Endothelial cell of umbilical vein (primary cell): ENCODE measurements at regions not wholly inside any gene's neighbourhood (a gene's known extent, or its start where the extent isn't known, plus 50 kb on each side); places are given as distances from the start of the nearest gene placed in this dataset.

Experiments
- BruUV-seq: library from RNA; stranded (reverse); fragments of 400-500 nt; replicated peaks from 2 replicates; lab custom pipeline; 2021; lab: Mats Ljungman, UMichigan
- CTCF ChIA-PET: fragments of 300-600, 350-600 bp; sonication (Branson Sonifier 250); formaldehyde crosslinking; loops from one replicate; lab custom pipeline; 2021; ENCODE audit warnings: antibody characterized with exemption, inconsistent platforms; lab: Charles Lee
- POLR2A ChIA-PET: fragments of 300-600, 350-600 bp; sonication (Branson Sonifier 250); formaldehyde crosslinking; loops from one replicate; lab custom pipeline; 2021; ENCODE audit warnings: antibody characterized with exemption, inconsistent platforms; lab: Charles Lee
- DNase-seq: peaks from one replicate; pipeline ENCODE4 v3.0.0-alpha.2; 2011; ENCODE audit warnings: low read depth, low spot score
- FAIRE-seq: peaks from 2 replicates; lab custom pipeline; 2011; peaks lifted over from hg19 to GRCh38; lab: Jason Lieb, UNC
- H2AFZ ChIP-seq: 2 replicates; pipeline ENCODE4 v1.6.0; 2012; ENCODE audit warnings: low read depth, low read length, control low read depth, inconsistent platforms
- H3K27ac ChIP-seq: 2 replicates; pipeline ENCODE4 v1.5.1; 2011; ENCODE audit warnings: low read depth, mild to moderate bottlenecking, control low read depth, low read length, moderate library complexity; ENCODE audit not compliant: insufficient read depth
- H3K27me3 ChIP-seq, 2 experiments: 2 replicates each; pipeline versions ENCODE4 v1.6.0 to v1.6.1; 2011; ENCODE audit warnings: low read length in 2 of 2, mixed read lengths in 1 of 2; ENCODE audit not compliant: control insufficient read depth in 2 of 2, insufficient read depth in 2 of 2
- H3K36me3 ChIP-seq, 2 experiments: 2 replicates in 1 of 2; 3 replicates in 1 of 2; pipeline ENCODE4 v1.5.1; 2011; ENCODE audit warnings: low read length in 2 of 2, mild to moderate bottlenecking in 1 of 2, moderate library complexity in 1 of 2; ENCODE audit not compliant: control insufficient read depth in 2 of 2, insufficient read depth in 2 of 2; ENCODE audit errors: extremely low read depth in 1 of 2
- H3K4me1 ChIP-seq: 3 replicates; pipeline ENCODE4 v1.5.1; 2011; ENCODE audit warnings: mild to moderate bottlenecking, low read length; ENCODE audit not compliant: control insufficient read depth, insufficient read depth; ENCODE audit errors: extremely low read depth
- H3K4me2 ChIP-seq: 2 replicates; pipeline ENCODE4 v1.6.1; 2011; ENCODE audit warnings: low read length, control low read depth, mixed read lengths; ENCODE audit not compliant: insufficient read depth
- H3K4me3 ChIP-seq, 3 experiments: fragments of 200-600 bp in 1 of 3; sonication (generic), shearing (Covaris generic) in 1 of 3; replicated peaks in 1 of 3; 2 replicates each; pipeline ENCODE4 v1.5.1; 2011 to 2016; ENCODE audit warnings: control low read depth in 3 of 3, low read length in 3 of 3, mild to moderate bottlenecking in 2 of 3, inconsistent platforms in 1 of 3, low read depth in 1 of 3, moderate library complexity in 1 of 3; ENCODE audit not compliant: insufficient read depth in 1 of 3
- H3K79me2 ChIP-seq: 2 replicates; pipeline ENCODE4 v1.6.0; 2012; ENCODE audit warnings: low read length, inconsistent platforms; ENCODE audit not compliant: control insufficient read depth, insufficient read depth
- H3K9ac ChIP-seq: replicated peaks from 2 replicates; pipeline ENCODE3; 2011; ENCODE audit warnings: low read length, control low read depth; ENCODE audit not compliant: insufficient read depth; ENCODE audit errors: extremely low read depth
- H3K9me1 ChIP-seq: replicated peaks from 3 replicates; pipeline ENCODE4 v1.6.0; 2011; ENCODE audit warnings: mild to moderate bottlenecking, low read length; ENCODE audit not compliant: control insufficient read depth, insufficient read depth; ENCODE audit errors: extremely low read depth
- H3K9me3 ChIP-seq: replicated peaks from 2 replicates; pipeline ENCODE4 v1.5.1; 2012; ENCODE audit warnings: low read length, inconsistent platforms; ENCODE audit not compliant: control insufficient read depth, insufficient read depth
- H4K20me1 ChIP-seq: replicated peaks from 2 replicates; pipeline ENCODE3; 2011; ENCODE audit warnings: mild to moderate bottlenecking, low read length; ENCODE audit not compliant: control insufficient read depth, insufficient read depth; ENCODE audit errors: extremely low read depth
- EZH2 ChIP-seq: IDR thresholded peaks from 2 replicates; pipeline ENCODE4 v1.6.1; 2012; ENCODE audit warnings: borderline replicate concordance, low read depth, mild to moderate bottlenecking, moderate library complexity, low read length, inconsistent platforms; ENCODE audit not compliant: severe bottlenecking
- FOS ChIP-seq: IDR thresholded peaks from 2 replicates; pipeline ENCODE4 v1.6.1; 2011; ENCODE audit warnings: mild to moderate bottlenecking, low read length, moderate library complexity, borderline replicate concordance; ENCODE audit not compliant: insufficient read depth
- GATA2 ChIP-seq: IDR thresholded peaks from 2 replicates; pipeline ENCODE4 v1.7.0; 2011; ENCODE audit warnings: low read depth, mild to moderate bottlenecking, moderate library complexity, mixed read lengths, low read length; ENCODE audit not compliant: insufficient read length, insufficient read depth
- JUN ChIP-seq: IDR thresholded peaks from 2 replicates; pipeline ENCODE4 v1.6.1; 2011; ENCODE audit warnings: borderline replicate concordance, low read depth; ENCODE audit not compliant: insufficient read length, insufficient read depth
- MYC ChIP-seq: IDR thresholded peaks from one replicate; pipeline ENCODE4 v1.6.1; 2011; ENCODE audit warnings: mild to moderate bottlenecking, low read depth, low read length
- POLR2A ChIP-seq: IDR thresholded peaks from 2 replicates; pipeline ENCODE4 v1.6.1; 2012; ENCODE audit warnings: low read depth, mild to moderate bottlenecking, control low read depth, low read length
- POLR2AphosphoS5 ChIP-seq: IDR thresholded peaks from 2 replicates; pipeline ENCODE4 v1.6.1; 2012; ENCODE audit warnings: low read depth, mild to moderate bottlenecking, control low read depth, low read length, moderate library complexity; ENCODE audit not compliant: insufficient read depth
- dilution Hi-C: fragments of 300-500 bp; cut with MboI; formaldehyde crosslinking; loops from one replicate; pipeline ENCODE4 v1.15.0; 2019; ENCODE audit warnings: low sequenced_read_pairs; ENCODE audit not compliant: extremely low pct_ligation_motif_present
- intact Hi-C: fragments of 100-400 bp; cut with micrococcal nuclease; formaldehyde crosslinking; loops from one replicate; pipeline ENCODE4 v1.10.0; 2022
- TF ChIP-seq, protein P1 (sequence below), 2 donors: IDR thresholded peaks; 1 replicate in 1 of 2; 2 replicates in 1 of 2; pipeline ENCODE4 v1.5.1; 2011; ENCODE audit warnings: low read length in 2 of 2, mild to moderate bottlenecking in 2 of 2, moderate library complexity in 2 of 2, control low read depth in 1 of 2, inconsistent platforms in 1 of 2, low read depth in 1 of 2; ENCODE audit not compliant: insufficient read depth in 1 of 2; ENCODE audit errors: extremely low read depth in 1 of 2
- TF ChIP-seq, protein P2 (sequence below): IDR thresholded peaks from 2 replicates; pipeline ENCODE4 v1.6.1; 2011; ENCODE audit not compliant: insufficient read depth, insufficient read length

DNA sequence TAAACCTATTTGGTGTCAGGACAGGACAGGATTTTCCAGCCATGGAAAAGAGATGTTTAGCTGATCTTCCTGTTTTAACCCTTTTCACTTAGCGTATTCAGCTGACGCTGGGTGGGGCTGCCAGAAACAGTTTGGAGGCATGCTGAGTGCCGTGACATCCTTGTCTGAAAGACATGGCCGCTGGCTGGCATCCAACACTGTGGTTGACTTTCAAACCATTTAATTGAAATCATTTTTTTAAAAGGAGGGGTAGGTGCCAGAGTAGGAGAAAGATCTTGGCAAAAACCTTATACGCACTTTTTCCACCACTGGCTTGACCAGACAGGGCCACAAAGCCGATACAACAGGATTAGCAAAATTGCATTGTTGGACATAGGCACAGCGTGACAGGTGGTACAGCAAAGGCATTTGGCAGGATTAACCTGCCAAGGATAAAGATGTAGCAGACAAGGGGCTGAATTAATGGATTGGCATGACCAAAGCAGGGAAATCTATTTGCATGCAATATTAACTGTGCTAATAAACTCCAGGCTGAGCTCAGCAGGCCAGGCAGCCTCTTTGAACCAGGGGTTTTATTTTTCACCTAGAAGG, 131.8 kb upstream of the TOPAZ1 start:
- H3K79me2 ChIP-seq: no peaks in the 10 kb centered on the region
- no peak overlapping the region for H3K27ac ChIP-seq
- H3K4me1 ChIP-seq: no peaks in the 10 kb centered on the region
- no peak overlapping the region for H2AFZ ChIP-seq
- H4K20me1 ChIP-seq: no peaks in the 10 kb centered on the region
- TF ChIP-seq POLR2AphosphoS5 (no peak), EZH2 (no peak)
- TF ChIP-seq, protein P1, sequence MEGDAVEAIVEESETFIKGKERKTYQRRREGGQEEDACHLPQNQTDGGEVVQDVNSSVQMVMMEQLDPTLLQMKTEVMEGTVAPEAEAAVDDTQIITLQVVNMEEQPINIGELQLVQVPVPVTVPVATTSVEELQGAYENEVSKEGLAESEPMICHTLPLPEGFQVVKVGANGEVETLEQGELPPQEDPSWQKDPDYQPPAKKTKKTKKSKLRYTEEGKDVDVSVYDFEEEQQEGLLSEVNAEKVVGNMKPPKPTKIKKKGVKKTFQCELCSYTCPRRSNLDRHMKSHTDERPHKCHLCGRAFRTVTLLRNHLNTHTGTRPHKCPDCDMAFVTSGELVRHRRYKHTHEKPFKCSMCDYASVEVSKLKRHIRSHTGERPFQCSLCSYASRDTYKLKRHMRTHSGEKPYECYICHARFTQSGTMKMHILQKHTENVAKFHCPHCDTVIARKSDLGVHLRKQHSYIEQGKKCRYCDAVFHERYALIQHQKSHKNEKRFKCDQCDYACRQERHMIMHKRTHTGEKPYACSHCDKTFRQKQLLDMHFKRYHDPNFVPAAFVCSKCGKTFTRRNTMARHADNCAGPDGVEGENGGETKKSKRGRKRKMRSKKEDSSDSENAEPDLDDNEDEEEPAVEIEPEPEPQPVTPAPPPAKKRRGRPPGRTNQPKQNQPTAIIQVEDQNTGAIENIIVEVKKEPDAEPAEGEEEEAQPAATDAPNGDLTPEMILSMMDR (IDR thresholded peaks at IDR 0.05; ENCODE audit: extremely low read depth in 1 of 2, insufficient read depth in 1 of 2, low read depth in 1 of 2, low read length in 2 of 2): no peak
- dilution Hi-C loops: no loop called here
- DNase-seq: no peak
- peaks cover 0 to 3% of the 10 kb centered on the region in 2 experiments for H3K27me3 ChIP-seq
- H3K9ac ChIP-seq: no peak overlapping the region
- no peak overlapping the region for H3K4me3 ChIP-seq
- FAIRE-seq: no peak
- no peak overlapping the region for H3K4me2 ChIP-seq
- H3K9me3 ChIP-seq: no peaks in the 10 kb centered on the region
- H3K9me1 ChIP-seq: no peaks in the 10 kb centered on the region
- no peaks in the 10 kb centered on the region for H3K36me3 ChIP-seq
- ChIA-PET CTCF (no interaction called here), POLR2A (no interaction called here)
- no TSS peak for BruUV-seq
- intact Hi-C loops: no loop called here

DNA sequence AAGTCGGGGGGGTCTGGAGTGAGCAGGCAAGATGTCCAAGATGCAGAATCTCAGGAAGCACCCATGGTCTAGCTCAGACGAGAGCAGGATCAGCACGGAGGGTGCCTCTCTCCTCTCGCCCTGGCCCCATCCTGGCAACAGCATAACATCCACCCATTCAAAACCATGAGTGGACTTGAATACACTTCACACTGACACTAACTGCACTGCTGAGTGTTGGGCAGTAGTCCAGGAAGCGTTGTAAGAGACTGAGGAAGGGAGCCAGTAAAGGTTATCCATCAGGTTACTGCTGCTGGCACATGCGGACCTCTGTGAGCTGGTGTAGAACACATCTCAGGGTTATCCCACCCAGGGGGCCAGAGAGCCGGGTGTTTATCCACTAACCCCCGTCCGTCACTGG, 131.0 kb upstream of the TOPAZ1 start:
- intact Hi-C loops: no loop called here
- BruUV-seq: no TSS peak

More for the DNA sequence above, 131.0 kb upstream of the TOPAZ1 start:
- dilution Hi-C loops: no loop called here
- H2AFZ ChIP-seq: no peak overlapping the region
- H3K4me2 ChIP-seq: no peak overlapping the region
- no peaks in the 10 kb centered on the region for H4K20me1 ChIP-seq
- FAIRE-seq: no peak
- no peak for DNase-seq
- no peak for TF ChIP-seq EZH2
- no peak for TF ChIP-seq GATA2
- no peak for TF ChIP-seq FOS
- TF ChIP-seq, protein P2, sequence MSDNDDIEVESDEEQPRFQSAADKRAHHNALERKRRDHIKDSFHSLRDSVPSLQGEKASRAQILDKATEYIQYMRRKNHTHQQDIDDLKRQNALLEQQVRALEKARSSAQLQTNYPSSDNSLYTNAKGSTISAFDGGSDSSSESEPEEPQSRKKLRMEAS: no peak
- no peak for TF ChIP-seq POLR2A
- no peak for TF ChIP-seq JUN
- TF ChIP-seq POLR2AphosphoS5: no peak
- TF ChIP-seq MYC: no peak
- TF ChIP-seq, protein P1 (IDR thresholded peaks at IDR 0.05; ENCODE audit: extremely low read depth in 1 of 2, insufficient read depth in 1 of 2, low read depth in 1 of 2, low read length in 2 of 2): no peak
- no peak overlapping the region for H3K4me3 ChIP-seq
- H3K9me1 ChIP-seq: no peaks in the 10 kb centered on the region
- no peak overlapping the region for H3K9ac ChIP-seq
- H3K27me3 ChIP-seq: peaks cover 0 to 3% of the 10 kb centered on the region in 2 experiments
- ChIA-PET POLR2A (no interaction called here), CTCF (interaction anchor here (1.4 kb wide), 1 partner anchor 255 kb away, joined by 3 read pairs; no protein-coding TSS in a partner anchor)
- no peaks in the 10 kb centered on the region for H3K9me3 ChIP-seq
- no peaks in the 10 kb centered on the region for H3K4me1 ChIP-seq
- no peaks in the 10 kb centered on the region for H3K79me2 ChIP-seq
- no peak overlapping the region for H3K27ac ChIP-seq
- H3K36me3 ChIP-seq: no peaks in the 10 kb centered on the region
